Activated CD8-positive, alpha-beta T cell treated with anti-CD3 and anti-CD28 coated beads for 36 hours (primary cell): ENCODE measurements at regions not wholly inside any gene's neighbourhood (a gene's known extent, or its start where the extent isn't known, plus 50 kb on each side); places are given as distances from the start of the nearest gene placed in this dataset.

Source experiments
- ATAC-seq: fragments of 200-7000 bp; cut with Tn5 transposase; one replicate; pipeline ENCODE4 v1.10.0; 2021; ENCODE audit warnings: mild to moderate bottlenecking, moderate library complexity
- CTCF ChIA-PET: fragments of 350-600 bp; sonication (Branson Sonifier 250); formaldehyde crosslinking; loops from one replicate; lab custom pipeline; 2021; ENCODE audit warnings: antibody characterized with exemption; lab: Charles Lee
- POLR2A ChIA-PET: fragments of 350-600 bp; sonication (Branson Sonifier 250); formaldehyde crosslinking; loops from one replicate; lab custom pipeline; 2021; ENCODE audit warnings: antibody characterized with exemption; lab: Charles Lee
- DNase-seq: peaks from one replicate; pipeline ENCODE4 v3.0.0-alpha.2; 2020
- H3K27ac Mint-ChIP-seq: one replicate; pipeline ENCODE4 v1.8.0; 2021; ENCODE audit warnings: mild to moderate bottlenecking, mixed read lengths
- H3K27me3 Mint-ChIP-seq: one replicate; pipeline ENCODE4 v1.8.0; 2021; ENCODE audit warnings: mixed read lengths
- H3K36me3 Mint-ChIP-seq: one replicate; pipeline ENCODE4 v1.8.0; 2021; ENCODE audit warnings: low read depth, mixed read lengths
- H3K4me1 Mint-ChIP-seq: one replicate; pipeline ENCODE4 v1.8.0; 2021; ENCODE audit warnings: low read depth, mixed read lengths
- H3K4me3 Mint-ChIP-seq: one replicate; pipeline ENCODE4 v1.8.0; 2021; ENCODE audit warnings: mild to moderate bottlenecking, moderate library complexity, mixed read lengths
- H3K9me3 Mint-ChIP-seq: one replicate; pipeline ENCODE4 v1.8.0; 2021; ENCODE audit warnings: mixed read lengths
- CTCF ChIP-seq: fragments of 200-600 bp; IDR thresholded peaks from one replicate; pipeline ENCODE4 v1.8.0; 2022; ENCODE audit warnings: antibody characterized with exemption, mild to moderate bottlenecking
- intact Hi-C: fragments of 100-400 bp; cut with micrococcal nuclease; formaldehyde crosslinking; loops from one replicate; pipeline ENCODE4 v1.10.0; 2022

DNA sequence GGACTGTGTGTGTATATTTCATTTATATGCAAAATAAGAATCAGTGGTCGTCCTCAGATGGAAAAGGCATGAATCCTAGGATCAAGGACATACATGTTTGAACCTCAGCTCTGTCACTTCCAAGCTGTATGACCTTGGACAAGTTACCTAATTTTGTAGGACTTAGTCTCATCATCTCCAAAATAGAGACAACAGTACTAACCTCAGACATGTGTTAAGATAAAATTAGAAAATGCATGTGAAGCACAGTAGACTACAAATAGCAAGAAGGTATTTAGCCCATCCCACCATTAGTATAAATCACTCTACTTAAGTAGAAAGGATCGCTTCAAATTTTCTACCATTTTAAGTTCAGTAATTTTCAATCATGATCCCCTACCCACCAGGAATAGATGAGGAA is 309.8 kb downstream of the ZEB2 start:
- no peaks in the 10 kb centered on the region for H3K27me3 Mint-ChIP-seq
- TF ChIP-seq CTCF: no peak
- peaks cover 53% of the 10 kb centered on the region for H3K4me1 Mint-ChIP-seq
- no peak for DNase-seq
- H3K9me3 Mint-ChIP-seq: no peaks in the 10 kb centered on the region
- CTCF ChIA-PET: no interaction called here
- no peak overlapping the region for H3K4me3 Mint-ChIP-seq
- ATAC-seq: no peak
- no peak overlapping the region for H3K27ac Mint-ChIP-seq
- intact Hi-C loops: no loop called here
- peaks cover 29% of the 10 kb centered on the region for H3K36me3 Mint-ChIP-seq
- POLR2A ChIA-PET: no interaction called here

DNA sequence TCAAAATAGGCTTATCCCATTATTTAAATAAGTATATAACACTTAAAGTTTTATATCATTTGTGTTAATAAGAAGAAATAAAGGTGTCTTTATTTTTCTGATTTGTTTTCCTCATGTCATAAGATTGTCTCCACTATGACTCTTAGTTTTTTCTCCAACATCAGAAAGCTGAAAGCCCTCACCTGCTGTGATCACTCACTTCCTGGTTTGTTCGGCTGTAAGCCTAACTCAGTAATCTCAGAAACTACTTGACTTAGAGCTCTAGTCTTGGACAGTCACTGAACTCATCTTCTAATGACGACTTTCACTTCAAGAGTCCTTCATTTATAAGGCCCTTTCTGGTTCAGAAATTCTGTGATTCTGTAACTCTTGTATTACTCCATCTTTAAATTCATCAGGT is 311.0 kb downstream of the ZEB2 start:
- ChIA-PET POLR2A (no interaction called here), CTCF (interaction anchor here (0.6 kb wide), 1 partner anchor 195 kb away, joined by 3 read pairs; no protein-coding TSS in a partner anchor)
- Mint-ChIP-seq H3K4me3 (no peak overlapping the region), H3K4me1 (peaks cover 44% of the 10 kb centered on the region), H3K9me3 (peaks cover 3% of the 10 kb centered on the region), H3K27ac (peak overlapping the region; percentile 16), H3K36me3 (peaks cover 33% of the 10 kb centered on the region), H3K27me3 (no peaks in the 10 kb centered on the region)
- DNase-seq: no peak
- ATAC-seq: no peak
- no peak for TF ChIP-seq CTCF
- intact Hi-C loops: no loop called here

DNA sequence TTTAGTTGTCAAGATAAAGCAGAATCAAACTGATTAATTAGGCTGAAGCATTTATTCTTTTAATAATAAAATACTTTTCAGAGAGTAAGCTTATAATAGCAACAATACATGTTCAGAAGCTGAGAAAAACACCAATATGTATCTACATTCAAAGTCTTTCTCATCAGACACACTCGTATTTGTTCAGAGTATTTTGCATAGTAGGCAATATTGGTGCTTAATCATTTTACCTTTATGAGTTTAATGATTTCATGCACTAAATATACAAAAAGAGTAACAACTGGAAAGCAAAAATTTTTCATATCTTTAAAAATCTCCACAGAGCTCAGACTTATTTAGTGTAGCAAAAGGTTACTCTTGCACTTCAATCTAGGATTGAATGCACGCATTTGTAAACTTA is 313.9 kb downstream of the ZEB2 start:
- Mint-ChIP-seq H3K27me3 (no peaks in the 10 kb centered on the region), H3K4me1 (peaks cover 34% of the 10 kb centered on the region), H3K27ac (no peak overlapping the region), H3K36me3 (peaks cover 39% of the 10 kb centered on the region), H3K9me3 (peaks cover 3% of the 10 kb centered on the region), H3K4me3 (no peak overlapping the region)
- TF ChIP-seq CTCF: no peak
- no peak for ATAC-seq
- ChIA-PET CTCF (no interaction called here), POLR2A (no interaction called here)
- intact Hi-C loops: no loop called here
- DNase-seq: no peak

DNA sequence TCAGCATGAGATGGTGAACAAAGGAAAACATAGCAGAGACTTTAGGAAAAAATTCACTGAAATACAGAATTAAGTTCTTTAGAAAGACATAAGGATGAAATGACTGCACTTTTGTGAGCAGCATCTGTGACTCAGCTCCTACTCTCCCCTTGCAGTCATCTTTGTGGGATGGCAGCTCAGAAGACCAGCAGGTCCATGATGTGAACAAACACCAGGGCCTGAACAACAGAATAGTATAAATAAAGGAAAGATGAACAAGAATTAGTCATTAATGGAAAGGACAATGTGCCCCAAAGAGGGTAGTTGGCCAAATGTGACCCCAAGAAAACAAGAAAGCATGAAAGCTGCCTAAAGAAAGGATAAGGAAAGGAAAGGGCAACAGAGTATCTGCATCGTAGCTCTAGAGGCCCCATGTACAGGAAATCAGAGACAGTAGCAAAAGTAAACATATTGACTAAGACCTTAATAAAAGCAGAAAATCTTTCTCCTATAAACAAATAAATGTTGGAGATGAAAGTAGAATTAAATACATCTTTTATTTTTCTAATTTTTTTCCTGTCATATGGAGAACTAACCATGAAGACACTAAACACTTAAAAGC is 318.0 kb downstream of the ZEB2 start:
- intact Hi-C loops: no loop called here
- Mint-ChIP-seq H3K27me3 (no peaks in the 10 kb centered on the region), H3K9me3 (peaks cover 5% of the 10 kb centered on the region), H3K36me3 (peaks cover 36% of the 10 kb centered on the region), H3K27ac (peak overlapping the region; percentile 85), H3K4me3 (no peak overlapping the region), H3K4me1 (peaks cover 47% of the 10 kb centered on the region)
- ChIA-PET POLR2A (interaction anchor here (1.6 kb wide), 1 partner anchor 10 kb away, joined by 4 read pairs; no protein-coding TSS in a partner anchor), CTCF (interaction anchor here (1.0 to 1.5 kb wide), 3 partner anchors 13 to 21 kb away, joined by 3 to 4 read pairs (median 3); no protein-coding TSS in a partner anchor)
- ATAC-seq: peak; percentile 65
- TF ChIP-seq CTCF: no peak
- peak; percentile 42 for DNase-seq

GRCh38 chr2:144201126-144201525 is 318.8 kb downstream of the ZEB2 start:
- peaks cover 38% of the 10 kb centered on the region for H3K36me3 Mint-ChIP-seq
- H3K4me1 Mint-ChIP-seq: peaks cover 52% of the 10 kb centered on the region
- no peaks in the 10 kb centered on the region for H3K27me3 Mint-ChIP-seq
- H3K4me3 Mint-ChIP-seq: no peak overlapping the region
- peaks cover 5% of the 10 kb centered on the region for H3K9me3 Mint-ChIP-seq
- DNase-seq (peak; percentile 46), ATAC-seq (peak; percentile 45)
- CTCF ChIA-PET: interaction anchor here (0.7 to 1.5 kb wide), 6 partner anchors 14 to 124 kb away, joined by 3 to 9 read pairs (median 3); no protein-coding TSS in a partner anchor
- POLR2A ChIA-PET: interaction anchor here (0.6 to 1.6 kb wide), 4 partner anchors 10 to 19 kb away, joined by 3 to 4 read pairs (median 4); no protein-coding TSS in a partner anchor
- intact Hi-C loops: no loop called here
- H3K27ac Mint-ChIP-seq: peak overlapping the region; percentile 85
- no peak for TF ChIP-seq CTCF
